GM12872 (cell line): ENCODE measurements at regions not wholly inside any gene's neighbourhood (a gene's known extent, or its start where the extent isn't known, plus 50 kb on each side); places are given as distances from the start of the nearest gene placed in this dataset.

Source experiments
- CTCF ChIP-seq: IDR thresholded peaks from 3 replicates; pipeline ENCODE4 v1.5.1; 2011; ENCODE audit warnings: low read depth, mild to moderate bottlenecking, low read length, moderate library complexity; ENCODE audit not compliant: insufficient read depth

DNA sequence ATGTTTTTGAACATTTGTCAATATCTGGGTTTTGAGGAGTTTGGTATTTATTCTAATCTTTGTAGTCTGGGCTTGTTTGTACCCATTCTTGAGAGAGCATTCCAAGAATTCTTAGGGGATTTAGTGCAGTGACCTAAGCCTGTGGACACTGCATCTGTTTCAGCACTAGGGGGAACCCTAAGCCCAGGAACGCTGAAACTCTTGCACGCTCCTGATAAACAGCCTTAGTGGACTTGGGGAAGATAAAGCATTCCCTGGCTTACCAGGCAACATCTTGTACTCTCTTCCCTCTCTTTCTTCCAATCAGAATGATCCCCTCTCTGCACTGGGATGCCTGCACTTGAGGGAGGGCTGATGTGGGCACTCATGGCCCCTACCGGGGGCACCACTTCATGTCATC, 654.9 kb upstream of the HTR2C start:
- TF ChIP-seq CTCF: peak; percentile 57

- TF ChIP-seq CTCF: no peak
Observed at GRCh38 chrX:113920661-113921060, 663.2 kb upstream of the HTR2C start.

GRCh38 chrX:113919387-113919786, 664.5 kb upstream of the HTR2C start:
- no peak for TF ChIP-seq CTCF

- TF ChIP-seq CTCF: no peak
Observed at GRCh38 chrX:113906168-113906567, 677.7 kb upstream of the HTR2C start.

DNA sequence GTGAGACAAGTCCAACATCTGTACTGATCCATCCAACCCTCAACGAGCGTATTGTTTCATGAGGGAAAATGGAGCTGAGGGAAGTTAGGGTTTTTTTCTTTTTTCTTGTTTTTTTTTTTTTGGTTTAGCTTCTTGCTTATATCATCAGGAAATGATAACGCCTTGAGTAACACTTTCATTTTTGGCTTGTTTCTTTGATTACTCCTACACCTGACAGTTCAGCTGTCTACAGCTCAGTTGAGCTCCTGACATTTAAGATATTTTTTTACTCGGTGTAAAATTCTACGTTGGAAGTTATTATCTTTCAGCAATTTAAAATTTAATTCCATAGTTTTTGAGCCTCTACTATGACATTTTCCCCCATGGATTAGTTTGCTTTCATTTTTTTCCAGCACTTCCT, 691.0 kb upstream of the HTR2C start:
- no peak for TF ChIP-seq CTCF

GRCh38 chrX:113892401-113892800, 691.5 kb upstream of the HTR2C start:
- TF ChIP-seq CTCF: no peak

- no peak for TF ChIP-seq CTCF
Observed at GRCh38 chrX:113873056-113873455, 710.8 kb upstream of the HTR2C start.

GRCh38 chrX:113868711-113869110, 715.2 kb upstream of the HTR2C start:
- no peak for TF ChIP-seq CTCF
